Inflammatory macrophage treated with lipopolysaccharide for 4 hours (primary cell): ENCODE measurements at regions not wholly inside any gene's neighbourhood (a gene's known extent, or its start where the extent isn't known, plus 50 kb on each side); places are given as distances from the start of the nearest gene placed in this dataset.

Experiments used
- DNase-seq: peaks from one replicate; pipeline ENCODE4 v3.0.0-alpha.2; 2020

GRCh38 chrX:9087271-9088040, 53.5 kb upstream of the FAM9B start:
- peak; percentile 6 for DNase-seq

GRCh38 chrX:9088896-9089295, 55.0 kb upstream of the FAM9B start:
- peak; percentile 64 for DNase-seq

DNA sequence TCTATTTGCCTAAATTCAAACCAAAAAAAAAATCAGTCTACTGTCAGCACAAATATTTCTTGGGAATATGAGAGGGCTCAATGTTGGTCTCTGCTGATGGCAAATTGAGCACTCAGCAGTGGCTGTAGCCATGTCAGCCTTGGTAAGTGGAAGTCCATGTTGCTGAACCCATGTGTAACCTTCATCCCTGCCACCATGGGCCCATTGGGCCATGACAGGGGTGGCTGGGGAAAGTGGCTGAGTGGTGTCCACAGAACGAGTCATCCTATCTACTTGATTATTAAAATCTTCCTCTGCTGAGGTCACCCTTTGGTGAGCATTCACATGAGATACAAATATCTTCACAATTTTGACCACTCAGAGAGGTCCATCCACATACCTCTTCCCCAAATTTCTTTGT, 56.8 kb upstream of the FAM9B start:
- peak; percentile 19 for DNase-seq

- peak; percentile 64 for DNase-seq
These were observed 57.3 kb upstream of the FAM9B start for GRCh38 chrX:9091258-9091657.

GRCh38 chrX:9102956-9103355, 69.0 kb upstream of the FAM9B start:
- no peak for DNase-seq

- DNase-seq, result no peak
These were observed 74.1 kb upstream of the FAM9B start for GRCh38 chrX:9108054-9108453.

- DNase-seq, result no peak
These were observed 76.9 kb upstream of the FAM9B start for GRCh38 chrX:9110808-9111207.

- no peak for DNase-seq
These were observed 80.3 kb upstream of the FAM9B start for GRCh38 chrX:9114245-9114644.

DNA sequence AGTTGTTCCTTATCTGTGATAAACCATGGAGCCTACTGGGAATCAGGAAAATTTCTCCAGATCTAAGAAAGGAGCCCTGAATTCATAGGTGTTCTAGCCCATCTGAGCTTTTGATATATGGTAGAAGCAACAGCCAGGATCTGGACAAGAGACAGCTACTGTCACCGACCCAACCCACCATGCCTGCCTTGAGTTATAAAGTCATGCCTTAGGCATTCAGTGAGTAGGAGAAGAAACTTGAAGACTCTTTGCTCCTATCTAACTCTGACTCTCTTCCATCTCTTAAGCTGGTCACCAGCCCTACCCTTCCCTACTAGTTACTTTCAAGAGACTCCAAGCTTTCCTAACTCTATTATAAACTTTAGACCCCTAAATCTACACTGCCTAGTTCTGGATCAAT, 83.9 kb upstream of the FAM9B start:
- DNase-seq, result no peak

DNA sequence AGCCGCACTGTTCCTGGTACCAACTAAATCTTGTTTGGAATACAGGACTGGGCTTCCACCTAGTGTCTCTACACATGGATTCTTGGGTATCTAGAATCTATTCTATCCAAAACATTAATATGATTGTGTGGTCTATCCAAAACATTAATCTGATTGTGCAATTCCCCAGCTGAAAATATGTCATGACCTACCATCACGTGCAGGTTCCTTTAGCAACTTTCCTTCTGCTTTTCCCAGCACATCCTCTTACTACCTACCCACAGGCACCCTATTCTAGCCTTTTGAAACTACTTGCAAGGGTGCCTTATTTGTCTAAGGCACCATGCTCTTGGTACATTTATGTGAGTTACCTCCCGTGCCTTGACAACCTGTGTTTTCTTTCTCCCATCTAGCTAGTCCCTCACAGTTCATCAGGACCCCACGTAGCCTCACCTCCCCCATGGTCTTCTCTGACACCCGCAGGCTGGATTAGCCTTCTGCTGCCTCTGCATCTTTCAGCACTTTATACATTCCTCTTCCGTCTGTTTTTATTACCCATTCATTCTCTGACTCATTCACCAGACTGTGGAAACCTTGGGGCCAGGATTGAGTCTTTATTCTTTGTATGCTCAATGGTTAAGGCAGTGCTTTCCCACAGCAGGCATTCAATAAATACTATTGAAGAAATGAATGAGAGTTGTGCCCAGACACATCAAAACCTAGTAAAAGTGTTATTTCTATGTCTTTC, 88.8 kb upstream of the FAM9B start:
- DNase-seq, result peak; percentile 58

GRCh38 chrX:9127986-9128385, 94.1 kb upstream of the FAM9B start:
- no peak for DNase-seq

DNA sequence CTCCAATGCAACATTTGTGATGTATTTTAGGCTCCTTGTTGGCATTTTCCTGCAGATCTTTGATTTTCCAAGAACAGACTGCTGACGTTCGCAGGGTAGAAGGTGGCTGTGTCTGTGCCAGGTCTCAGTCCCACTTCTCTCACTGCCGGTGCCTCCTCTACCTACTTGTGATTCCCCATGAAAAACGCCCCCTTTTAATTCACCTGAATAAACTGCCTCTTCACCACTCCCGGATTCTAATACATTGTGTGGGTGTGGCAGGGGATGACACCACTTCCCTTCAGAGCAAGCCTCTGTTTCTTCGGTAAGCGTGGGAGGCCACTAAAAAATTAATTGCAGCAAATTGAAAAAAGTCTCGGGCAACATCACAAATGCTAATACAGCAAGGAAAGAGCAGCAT, 96.1 kb upstream of the FAM9B start:
- DNase-seq, result peak; percentile 15

GRCh38 chrX:9131066-9131465, 97.1 kb upstream of the FAM9B start:
- peak; percentile 11 for DNase-seq

DNA sequence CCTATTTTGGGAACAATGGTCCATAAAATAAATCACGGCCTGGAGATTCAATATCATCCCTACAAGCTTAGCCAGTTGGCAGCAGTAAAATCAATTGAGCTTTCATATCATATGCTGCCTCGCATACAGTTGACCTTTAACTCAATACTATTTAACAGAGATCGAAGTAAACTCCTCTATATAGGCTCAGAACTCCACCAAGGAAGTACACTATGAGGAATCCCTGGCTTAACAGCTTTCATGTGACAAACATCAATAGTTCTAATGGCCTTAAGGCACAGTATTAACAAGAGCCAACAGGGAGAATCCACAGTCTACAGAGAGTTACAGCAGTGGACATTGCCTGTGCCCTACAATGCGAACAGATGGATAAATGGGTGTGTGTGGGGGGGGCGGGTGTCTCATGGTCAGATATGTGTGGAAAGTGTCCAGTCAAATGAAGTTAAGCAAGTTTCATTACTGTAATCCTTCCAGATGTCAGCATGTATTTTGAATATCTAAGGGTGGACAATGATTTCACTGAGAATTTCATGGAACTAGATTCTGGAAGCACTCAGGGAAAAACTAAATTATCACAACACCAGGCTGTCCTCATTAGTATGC, 98.2 kb upstream of the FAM9B start:
- no peak for DNase-seq

DNA sequence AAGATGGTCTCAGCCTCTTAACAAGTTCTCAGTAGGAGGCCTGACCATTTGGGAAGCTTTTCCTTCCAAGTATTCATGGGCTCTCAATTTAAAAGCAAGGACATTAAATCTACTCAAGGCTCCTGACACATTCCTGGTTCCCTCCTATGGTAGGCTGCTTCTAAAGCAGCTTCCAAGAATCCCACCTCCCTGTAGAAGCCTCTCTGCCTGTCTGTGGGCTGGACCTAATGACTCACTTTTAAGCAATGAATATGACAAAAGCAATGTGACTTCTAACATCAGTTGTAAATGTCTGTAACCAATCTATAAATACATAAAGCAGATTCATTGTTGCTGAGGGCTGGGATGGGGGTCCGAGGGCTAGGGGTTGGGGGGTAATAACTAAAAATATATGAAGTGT, 99.5 kb upstream of the FAM9B start:
- peak; percentile 45 for DNase-seq

DNA sequence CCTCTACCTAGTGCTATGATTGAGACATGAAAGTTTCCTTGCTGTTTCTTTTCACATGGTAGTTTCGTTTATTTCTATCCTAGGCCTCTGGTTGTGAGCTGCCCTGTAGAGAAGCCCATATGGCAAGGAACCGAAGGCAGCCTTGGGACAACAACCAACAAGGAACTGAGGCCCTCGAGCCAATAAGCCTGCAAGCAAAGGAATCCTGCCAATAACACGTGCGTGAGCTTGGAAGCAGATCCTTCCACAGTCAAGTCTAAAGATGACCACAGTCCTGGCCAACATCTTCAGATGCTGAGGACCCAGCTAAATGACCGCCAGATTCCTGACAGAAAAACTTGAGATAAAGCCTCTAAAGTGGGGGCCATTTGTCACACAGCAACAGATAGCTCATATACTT, 100.4 kb upstream of the FAM9B start:
- no peak for DNase-seq

- DNase-seq, result no peak
These were observed 102.1 kb upstream of the FAM9B start for GRCh38 chrX:9135901-9136510.

DNA sequence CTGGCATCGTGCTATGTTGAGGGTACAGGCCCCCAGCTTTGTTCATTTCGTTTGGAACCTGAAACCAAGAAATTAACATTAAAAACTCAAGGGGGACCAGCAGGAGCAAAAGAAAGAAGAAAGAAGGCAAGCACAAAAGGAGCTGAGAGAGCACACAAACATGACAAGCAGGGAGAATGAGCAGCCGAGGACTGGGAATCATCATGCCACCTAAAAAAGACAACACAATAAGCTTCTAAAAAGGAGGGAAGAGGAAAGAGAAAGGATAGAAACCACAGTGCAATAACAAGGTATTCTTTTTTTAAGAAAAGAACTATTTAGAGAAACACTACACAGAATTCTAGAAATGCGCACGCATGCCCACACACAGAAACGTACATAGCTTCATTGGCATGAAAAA, 103.2 kb upstream of the FAM9B start:
- DNase-seq, result no peak

DNA sequence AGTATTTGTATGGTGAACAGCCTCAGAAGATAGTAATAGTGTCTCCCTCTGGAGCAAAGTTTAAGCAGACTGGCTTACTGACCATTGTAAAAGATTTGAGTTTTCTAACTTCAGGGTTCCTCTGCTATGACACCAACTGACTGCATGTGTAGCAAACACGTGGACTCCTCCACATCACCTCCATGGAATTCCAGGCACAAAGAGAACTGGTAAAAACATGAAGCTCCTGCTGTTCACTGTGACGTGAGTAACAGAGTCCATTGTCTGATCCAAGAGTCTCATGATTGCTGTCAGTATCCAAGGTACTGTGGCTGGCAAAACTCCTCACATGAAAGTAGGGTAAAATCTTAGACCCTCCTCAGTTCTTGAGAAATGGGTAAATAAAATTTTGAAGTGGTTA, 107.6 kb upstream of the FAM9B start:
- DNase-seq, result no peak

DNA sequence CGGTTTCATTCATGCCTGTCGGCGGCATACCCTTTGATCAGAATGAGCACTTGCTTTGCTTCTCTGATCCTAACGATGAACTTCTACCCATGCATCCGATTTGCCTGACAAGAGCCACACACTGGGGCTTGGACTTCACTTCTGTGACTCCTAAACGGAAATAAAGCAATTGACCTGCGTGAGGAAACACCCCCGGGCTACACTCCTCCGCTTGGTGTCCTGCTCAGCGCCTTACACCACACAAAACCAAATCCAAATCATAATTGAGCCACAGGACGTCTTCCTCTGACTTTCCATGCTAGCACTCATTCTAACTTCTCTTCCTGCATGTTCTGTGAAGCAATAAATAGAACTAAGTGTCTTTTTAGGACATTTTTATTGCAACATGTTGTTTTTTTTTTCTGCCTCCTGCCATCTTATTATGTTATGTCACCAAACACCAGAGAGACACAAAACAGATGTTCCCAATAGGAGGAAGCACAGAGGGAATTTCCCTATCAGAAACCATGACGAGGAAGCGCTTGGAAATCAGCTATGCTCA, 110.8 kb upstream of the FAM9B start:
- peak; percentile 75 for DNase-seq

DNA sequence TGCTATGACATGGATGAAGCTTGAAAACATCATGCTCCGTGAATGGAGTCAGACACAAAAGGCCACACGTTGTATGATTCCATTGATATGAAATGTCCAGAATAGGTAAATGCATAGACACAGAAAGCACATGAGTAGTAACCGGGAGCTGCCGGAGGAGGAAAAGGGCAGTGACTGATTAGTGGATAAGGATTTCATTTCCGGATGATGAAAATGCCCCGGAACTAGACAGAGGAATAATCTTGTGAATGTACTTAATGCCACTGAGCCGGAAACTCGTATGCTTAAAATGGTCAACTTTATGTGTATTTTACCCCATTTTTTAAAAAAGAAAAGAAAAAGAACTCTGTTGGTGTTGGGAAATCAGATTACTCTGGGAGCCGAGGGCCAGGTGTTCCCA, 112.7 kb upstream of the FAM9B start:
- no peak for DNase-seq

GRCh38 chrX:9147086-9147485, 113.2 kb upstream of the FAM9B start:
- DNase-seq, result no peak

DNA sequence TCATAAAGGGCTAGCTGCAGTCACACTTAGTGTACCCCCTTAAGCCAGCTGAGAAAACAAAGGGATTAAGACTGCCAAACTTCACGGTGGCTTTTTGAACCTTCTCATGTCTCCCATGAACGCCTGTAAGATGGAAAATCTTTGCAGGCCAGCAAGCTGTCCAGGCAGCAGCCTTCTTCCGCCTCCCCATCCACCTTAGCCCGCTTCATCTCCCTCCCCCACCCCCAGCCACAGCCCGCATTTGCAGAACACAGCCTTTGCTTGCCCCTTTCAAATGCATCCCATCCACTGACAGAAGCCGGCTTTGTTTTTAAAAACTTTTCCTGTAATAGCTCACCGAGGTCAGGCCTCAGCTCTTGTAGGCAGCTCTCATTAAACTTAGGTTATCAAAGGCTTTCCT, 113.8 kb upstream of the FAM9B start:
- no peak for DNase-seq
